GM19324 (cell line): ENCODE measurements at regions not wholly inside any gene's neighbourhood (a gene's known extent, or its start where the extent isn't known, plus 50 kb on each side); places are given as distances from the start of the nearest gene placed in this dataset.
"Not testable (repeated sequence)": the region's sequence is repeated elsewhere in the genome, so short reads cannot be mapped to it uniquely, and the experiment has no call there.

Experiments used
- ATAC-seq: cut with Tn5 transposase; IDR thresholded peaks from one replicate; pipeline ENCODE4 v1.9.1; 2021; ENCODE audit warnings: mild to moderate bottlenecking, moderate library complexity; ENCODE audit not compliant: unreplicated experiment, low FRiP score

GRCh38 chr13:69649063-69649392 is 458.6 kb upstream of the ATXN8OS start:
- ATAC-seq, result no peak

GRCh38 chr13:69648340-69649062 is 459.1 kb upstream of the ATXN8OS start:
- ATAC-seq, result no peak

DNA sequence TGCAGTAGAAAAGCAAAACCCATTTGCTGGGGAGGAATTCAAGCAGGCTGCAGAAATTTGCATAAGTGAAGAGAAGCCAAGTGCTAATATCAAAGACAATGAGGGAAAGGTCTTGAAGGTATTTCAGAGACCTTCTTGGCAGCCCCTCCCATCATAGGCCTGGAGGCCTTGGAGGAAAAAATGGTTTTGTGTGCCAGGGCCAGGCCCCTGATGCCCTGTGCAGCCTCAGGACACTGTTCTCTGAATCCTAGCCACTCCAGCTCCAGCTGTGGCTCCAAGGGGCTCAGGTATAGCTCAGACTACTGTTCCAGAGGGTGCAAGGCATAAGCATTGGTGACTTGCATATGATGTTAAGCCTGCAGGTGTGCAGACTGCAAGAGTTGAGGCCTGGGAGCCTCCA is 463.2 kb upstream of the ATXN8OS start:
- ATAC-seq, result no peak

DNA sequence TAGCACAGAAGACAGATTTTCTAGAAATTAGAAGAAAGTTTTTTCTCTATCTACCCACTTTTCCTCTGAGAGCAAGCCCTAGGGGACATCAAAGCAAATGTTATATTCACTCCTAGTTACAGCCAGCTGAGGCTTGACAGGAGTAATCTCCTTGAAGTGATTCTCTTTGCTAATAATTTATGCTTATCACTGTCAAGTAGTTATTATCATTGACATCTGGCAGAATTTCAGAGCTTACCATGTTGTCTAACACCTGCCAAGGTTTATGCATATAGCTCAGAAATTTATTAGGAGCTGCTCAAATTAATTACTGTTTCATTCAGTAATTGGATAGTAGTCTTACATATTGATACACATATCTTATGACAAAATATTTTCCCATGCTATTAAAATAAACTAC is 465.9 kb upstream of the ATXN8OS start:
- ATAC-seq, result no peak

GRCh38 chr13:69633044-69633443 is 474.6 kb upstream of the ATXN8OS start:
- no peak for ATAC-seq

- ATAC-seq, result no peak
Measured at GRCh38 chr13:69623973-69624372, 483.7 kb upstream of the ATXN8OS start.

GRCh38 chr13:69619651-69620050 is 488.0 kb upstream of the ATXN8OS start:
- ATAC-seq, result no peak

DNA sequence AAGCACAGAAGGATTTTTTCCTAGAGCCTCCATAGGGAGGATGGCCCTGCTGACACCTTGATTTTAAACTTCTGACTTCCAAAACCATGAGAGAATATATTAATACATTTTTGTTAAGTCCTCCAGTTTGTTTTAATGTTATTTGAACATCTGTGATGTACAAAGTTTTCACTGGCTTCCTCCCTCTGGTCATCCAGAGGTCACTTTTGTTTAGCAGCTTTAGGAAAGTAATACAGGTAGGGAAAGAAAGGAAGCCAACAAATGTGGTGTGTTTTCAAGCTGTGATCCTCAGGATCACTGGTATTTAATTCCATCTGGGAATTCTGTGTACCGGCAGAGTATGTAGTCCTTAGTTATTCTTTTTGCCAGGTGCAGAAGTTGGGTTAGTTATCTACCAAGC is 488.8 kb upstream of the ATXN8OS start:
- no peak for ATAC-seq

DNA sequence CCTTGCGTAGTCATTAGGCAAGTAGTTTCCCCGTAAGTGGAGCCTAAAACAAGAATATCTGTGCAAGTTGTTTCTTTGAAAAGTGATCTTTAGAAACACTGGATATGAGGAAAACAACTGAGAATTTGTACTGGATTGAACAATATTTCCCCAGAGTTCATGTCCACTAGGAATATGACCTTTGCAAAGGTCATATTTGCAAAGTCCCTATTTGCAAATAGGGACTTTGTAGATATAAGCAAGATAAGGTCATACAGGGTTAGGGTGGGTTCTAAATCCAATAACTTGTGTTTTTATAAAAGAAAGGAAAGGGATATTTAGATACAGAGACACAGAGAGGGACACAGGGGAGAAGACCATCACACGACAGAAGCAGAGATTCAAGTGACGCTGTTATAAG is 489.2 kb upstream of the ATXN8OS start:
- no peak for ATAC-seq

- no peak for ATAC-seq
Measured at GRCh38 chr13:69617587-69617986, 490.0 kb upstream of the ATXN8OS start.

DNA sequence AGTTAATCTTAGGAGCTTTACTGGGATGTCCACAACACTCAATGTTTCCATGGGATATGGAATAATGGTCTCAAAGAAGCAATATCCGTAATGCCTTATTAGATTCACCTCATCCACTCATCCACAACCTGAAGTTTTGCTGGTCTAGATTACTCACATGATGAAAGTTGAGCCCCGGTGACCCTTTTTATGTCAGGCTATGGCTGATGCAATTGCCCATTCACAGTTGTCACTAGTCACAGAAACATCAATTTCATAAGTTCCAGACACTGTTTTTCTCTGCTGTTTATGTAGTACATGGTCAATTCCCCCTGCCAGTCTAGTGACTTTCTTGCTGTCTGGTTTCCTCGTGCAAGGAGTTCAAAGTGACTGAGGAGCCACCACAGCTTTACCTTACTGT is 491.2 kb upstream of the ATXN8OS start:
- no peak for ATAC-seq

- not testable (repeated sequence) for ATAC-seq
Measured at GRCh38 chr13:69615055-69615454, 492.6 kb upstream of the ATXN8OS start.

GRCh38 chr13:69604698-69605097 is 502.9 kb upstream of the ATXN8OS start:
- no peak for ATAC-seq

GRCh38 chr13:69603144-69603853 is 504.3 kb upstream of the ATXN8OS start:
- no peak for ATAC-seq

GRCh38 chr13:69601661-69602060 is 506.0 kb upstream of the ATXN8OS start:
- no peak for ATAC-seq

DNA sequence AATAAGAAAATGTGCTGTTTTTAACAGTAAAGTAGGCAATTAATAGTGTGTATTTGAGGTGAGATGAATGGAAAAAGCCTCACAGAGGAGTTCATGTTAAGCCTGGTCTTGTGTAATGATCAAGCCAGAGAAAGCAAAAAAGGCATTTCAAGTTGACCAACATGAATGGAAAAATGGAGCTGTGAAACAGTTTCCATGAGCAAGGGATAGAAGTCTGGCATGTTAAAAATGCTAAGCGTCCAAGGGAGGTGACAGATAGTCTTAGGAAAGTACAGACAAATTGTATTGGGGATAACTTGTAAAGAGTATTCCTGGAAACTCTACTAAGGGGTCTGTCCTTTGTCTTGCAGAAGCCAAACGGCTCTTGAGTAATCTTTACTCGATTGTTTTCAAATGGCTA is 506.8 kb upstream of the ATXN8OS start:
- ATAC-seq, result no peak

GRCh38 chr13:69597088-69597487 is 510.5 kb upstream of the ATXN8OS start:
- no peak for ATAC-seq

DNA sequence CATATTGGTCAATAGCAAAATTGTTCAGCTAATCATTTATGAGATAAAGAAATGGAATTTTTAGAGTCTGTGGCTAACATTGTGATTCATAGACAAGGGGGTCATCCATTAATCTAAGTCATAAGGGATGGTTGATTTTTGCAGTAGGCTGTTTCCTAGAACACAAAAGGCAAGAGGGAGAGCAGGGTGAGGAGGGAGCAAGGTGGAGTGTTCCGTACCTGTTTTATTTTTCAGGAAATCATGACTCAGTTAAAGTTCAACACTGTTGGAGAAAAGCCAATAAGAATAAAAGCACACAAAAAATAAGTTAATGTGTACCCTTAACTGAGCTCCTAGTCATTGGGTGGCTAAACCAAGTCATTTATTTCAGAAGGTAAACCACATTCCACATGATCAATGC is 512.4 kb upstream of the ATXN8OS start:
- no peak for ATAC-seq

DNA sequence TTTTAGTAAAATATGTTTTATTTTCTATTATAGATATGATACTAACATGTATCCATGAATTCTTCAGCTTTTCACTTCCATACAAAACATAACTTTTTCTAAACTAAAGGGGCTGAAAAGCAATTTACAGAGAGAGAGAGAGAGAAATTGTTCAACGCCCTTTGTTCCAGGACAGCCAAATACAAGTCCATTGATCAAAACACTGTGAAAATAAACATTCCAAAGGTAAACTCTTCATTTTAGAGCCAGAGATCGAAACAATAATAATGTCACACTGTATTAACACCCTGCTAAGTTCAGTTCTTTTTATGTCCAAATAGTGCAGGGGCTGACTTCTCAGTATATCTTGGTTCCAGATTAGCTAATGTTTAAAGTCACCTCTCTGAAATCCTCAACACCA is 516.2 kb upstream of the ATXN8OS start:
- ATAC-seq, result no peak

GRCh38 chr13:69589531-69590235 is 517.9 kb upstream of the ATXN8OS start:
- ATAC-seq, result no peak

DNA sequence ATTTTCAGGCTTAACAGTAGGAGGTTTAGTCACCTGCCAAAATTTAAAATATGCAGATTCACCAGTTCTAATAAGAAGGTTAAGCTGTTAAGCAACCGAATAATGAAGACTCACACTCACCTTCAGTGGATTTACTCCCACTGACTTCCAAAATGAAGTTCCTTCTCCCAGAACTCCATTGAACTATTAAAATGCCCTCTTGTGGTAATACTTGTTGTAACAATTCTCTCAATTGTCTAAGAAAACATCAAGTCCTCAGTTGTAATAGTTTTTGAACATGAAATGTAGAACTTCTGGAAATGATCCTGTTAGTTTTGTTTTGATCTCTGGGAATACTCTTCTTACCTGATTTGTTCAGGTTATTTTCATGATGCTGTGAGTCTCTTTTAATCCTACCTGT is 522.0 kb upstream of the ATXN8OS start:
- no peak for ATAC-seq

DNA sequence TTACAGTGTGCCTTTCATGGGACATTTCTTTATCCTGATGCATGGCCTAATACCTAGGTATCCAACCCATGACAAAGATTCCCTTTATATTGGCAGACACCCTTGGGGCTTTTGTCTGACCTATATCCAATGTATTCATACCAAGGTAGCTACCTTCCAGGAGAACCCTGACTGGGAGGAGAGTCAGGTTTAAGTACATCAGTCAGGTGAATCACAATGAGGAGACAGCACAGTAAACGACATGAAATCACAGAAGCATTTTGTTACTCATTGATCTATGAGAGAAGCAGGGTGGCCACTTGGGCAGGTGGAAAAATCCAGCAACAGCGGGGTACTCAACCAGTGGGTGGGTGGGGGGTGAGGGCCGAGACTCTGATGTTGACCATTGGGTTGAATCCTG is 527.4 kb upstream of the ATXN8OS start:
- ATAC-seq, result no peak
